HG03457 (cell line): ENCODE measurements at regions not wholly inside any gene's neighbourhood (a gene's known extent, or its start where the extent isn't known, plus 50 kb on each side); places are given as distances from the start of the nearest gene placed in this dataset.
"Not testable (repeated sequence)": the region's sequence is repeated elsewhere in the genome, so short reads cannot be mapped to it uniquely, and the experiment has no call there.

Source experiments
- ATAC-seq: cut with Tn5 transposase; IDR thresholded peaks from one replicate; pipeline ENCODE4 v1.9.1; 2021; ENCODE audit warnings: moderate number of reproducible peaks; ENCODE audit not compliant: unreplicated experiment

- ATAC-seq = no peak
Observed at GRCh38 chr11:97905671-97906070, 1115.1 kb upstream of the CNTN5 start.

- ATAC-seq = no peak
Observed at GRCh38 chr11:97908354-97908753, 1112.4 kb upstream of the CNTN5 start.

GRCh38 chr11:97909614-97910399 is 1110.9 kb upstream of the CNTN5 start:
- ATAC-seq = no peak

- ATAC-seq = no peak
Observed at GRCh38 chr11:97912629-97913028, 1108.1 kb upstream of the CNTN5 start.

GRCh38 chr11:97922933-97923332 is 1097.8 kb upstream of the CNTN5 start:
- not testable (repeated sequence) for ATAC-seq

- no peak for ATAC-seq
Observed at GRCh38 chr11:97934572-97935208, 1086.1 kb upstream of the CNTN5 start.

- no peak for ATAC-seq
Observed at GRCh38 chr11:97937501-97937900, 1083.2 kb upstream of the CNTN5 start.

- no peak for ATAC-seq
Observed at GRCh38 chr11:97938789-97939188, 1082.0 kb upstream of the CNTN5 start.

GRCh38 chr11:97943493-97943892 is 1077.3 kb upstream of the CNTN5 start:
- ATAC-seq = no peak

GRCh38 chr11:97948793-97949192 is 1072.0 kb upstream of the CNTN5 start:
- no peak for ATAC-seq

- no peak for ATAC-seq
Observed at GRCh38 chr11:97955595-97955994, 1065.2 kb upstream of the CNTN5 start.

GRCh38 chr11:97956904-97957303 is 1063.8 kb upstream of the CNTN5 start:
- no peak for ATAC-seq

GRCh38 chr11:97961431-97961830 is 1059.3 kb upstream of the CNTN5 start:
- ATAC-seq = no peak

GRCh38 chr11:97962758-97963157 is 1058.0 kb upstream of the CNTN5 start:
- no peak for ATAC-seq

- ATAC-seq = no peak
Observed at GRCh38 chr11:97963528-97964331, 1057.0 kb upstream of the CNTN5 start.

- ATAC-seq = no peak
Observed at GRCh38 chr11:97964332-97965004, 1056.3 kb upstream of the CNTN5 start.

- no peak for ATAC-seq
Observed at GRCh38 chr11:97965849-97966646, 1054.7 kb upstream of the CNTN5 start.

GRCh38 chr11:97966901-97967300 is 1053.8 kb upstream of the CNTN5 start:
- no peak for ATAC-seq

GRCh38 chr11:97968071-97968470 is 1052.7 kb upstream of the CNTN5 start:
- no peak for ATAC-seq

- no peak for ATAC-seq
Observed at GRCh38 chr11:97972731-97973130, 1048.0 kb upstream of the CNTN5 start.
